ENCODE measurements at regions not wholly inside any gene's neighbourhood (a gene's known extent, or its start where the extent isn't known, plus 50 kb on each side); places are given as distances from the start of the nearest gene placed in this dataset.

DNA sequence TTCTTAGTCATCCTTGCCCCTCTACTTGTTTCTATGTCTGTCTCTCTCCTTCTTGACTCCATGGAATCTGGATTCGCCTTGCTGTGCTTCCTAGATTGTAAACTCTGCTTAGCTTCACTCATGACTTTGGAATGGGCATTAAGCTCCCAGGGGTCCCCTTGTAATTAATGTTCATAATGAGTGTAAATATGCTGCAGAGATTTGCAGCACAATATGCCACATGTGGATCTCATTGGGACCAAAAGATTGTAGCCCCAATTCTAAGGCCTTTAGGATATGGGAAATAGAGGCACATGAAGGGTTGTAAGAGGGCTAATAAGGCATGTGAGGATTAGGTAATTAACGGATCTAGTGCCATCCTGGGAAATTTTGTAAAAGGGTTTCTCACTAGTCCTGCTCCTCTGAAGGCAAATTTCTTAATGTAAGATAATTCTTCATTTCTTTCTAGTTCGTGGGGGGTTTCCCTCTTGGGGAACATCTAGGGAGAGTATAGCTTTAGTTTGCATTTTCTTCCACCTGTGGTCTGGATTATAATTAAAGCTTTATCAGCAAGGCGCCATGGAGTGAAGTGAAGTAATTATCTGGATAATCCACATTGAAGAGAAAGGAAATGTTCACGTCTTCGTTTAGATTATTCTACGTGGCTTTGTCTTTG, 659.2 kb upstream of the PLXNA2 start (continued):
- TF ChIP-seq, protein P1, sequence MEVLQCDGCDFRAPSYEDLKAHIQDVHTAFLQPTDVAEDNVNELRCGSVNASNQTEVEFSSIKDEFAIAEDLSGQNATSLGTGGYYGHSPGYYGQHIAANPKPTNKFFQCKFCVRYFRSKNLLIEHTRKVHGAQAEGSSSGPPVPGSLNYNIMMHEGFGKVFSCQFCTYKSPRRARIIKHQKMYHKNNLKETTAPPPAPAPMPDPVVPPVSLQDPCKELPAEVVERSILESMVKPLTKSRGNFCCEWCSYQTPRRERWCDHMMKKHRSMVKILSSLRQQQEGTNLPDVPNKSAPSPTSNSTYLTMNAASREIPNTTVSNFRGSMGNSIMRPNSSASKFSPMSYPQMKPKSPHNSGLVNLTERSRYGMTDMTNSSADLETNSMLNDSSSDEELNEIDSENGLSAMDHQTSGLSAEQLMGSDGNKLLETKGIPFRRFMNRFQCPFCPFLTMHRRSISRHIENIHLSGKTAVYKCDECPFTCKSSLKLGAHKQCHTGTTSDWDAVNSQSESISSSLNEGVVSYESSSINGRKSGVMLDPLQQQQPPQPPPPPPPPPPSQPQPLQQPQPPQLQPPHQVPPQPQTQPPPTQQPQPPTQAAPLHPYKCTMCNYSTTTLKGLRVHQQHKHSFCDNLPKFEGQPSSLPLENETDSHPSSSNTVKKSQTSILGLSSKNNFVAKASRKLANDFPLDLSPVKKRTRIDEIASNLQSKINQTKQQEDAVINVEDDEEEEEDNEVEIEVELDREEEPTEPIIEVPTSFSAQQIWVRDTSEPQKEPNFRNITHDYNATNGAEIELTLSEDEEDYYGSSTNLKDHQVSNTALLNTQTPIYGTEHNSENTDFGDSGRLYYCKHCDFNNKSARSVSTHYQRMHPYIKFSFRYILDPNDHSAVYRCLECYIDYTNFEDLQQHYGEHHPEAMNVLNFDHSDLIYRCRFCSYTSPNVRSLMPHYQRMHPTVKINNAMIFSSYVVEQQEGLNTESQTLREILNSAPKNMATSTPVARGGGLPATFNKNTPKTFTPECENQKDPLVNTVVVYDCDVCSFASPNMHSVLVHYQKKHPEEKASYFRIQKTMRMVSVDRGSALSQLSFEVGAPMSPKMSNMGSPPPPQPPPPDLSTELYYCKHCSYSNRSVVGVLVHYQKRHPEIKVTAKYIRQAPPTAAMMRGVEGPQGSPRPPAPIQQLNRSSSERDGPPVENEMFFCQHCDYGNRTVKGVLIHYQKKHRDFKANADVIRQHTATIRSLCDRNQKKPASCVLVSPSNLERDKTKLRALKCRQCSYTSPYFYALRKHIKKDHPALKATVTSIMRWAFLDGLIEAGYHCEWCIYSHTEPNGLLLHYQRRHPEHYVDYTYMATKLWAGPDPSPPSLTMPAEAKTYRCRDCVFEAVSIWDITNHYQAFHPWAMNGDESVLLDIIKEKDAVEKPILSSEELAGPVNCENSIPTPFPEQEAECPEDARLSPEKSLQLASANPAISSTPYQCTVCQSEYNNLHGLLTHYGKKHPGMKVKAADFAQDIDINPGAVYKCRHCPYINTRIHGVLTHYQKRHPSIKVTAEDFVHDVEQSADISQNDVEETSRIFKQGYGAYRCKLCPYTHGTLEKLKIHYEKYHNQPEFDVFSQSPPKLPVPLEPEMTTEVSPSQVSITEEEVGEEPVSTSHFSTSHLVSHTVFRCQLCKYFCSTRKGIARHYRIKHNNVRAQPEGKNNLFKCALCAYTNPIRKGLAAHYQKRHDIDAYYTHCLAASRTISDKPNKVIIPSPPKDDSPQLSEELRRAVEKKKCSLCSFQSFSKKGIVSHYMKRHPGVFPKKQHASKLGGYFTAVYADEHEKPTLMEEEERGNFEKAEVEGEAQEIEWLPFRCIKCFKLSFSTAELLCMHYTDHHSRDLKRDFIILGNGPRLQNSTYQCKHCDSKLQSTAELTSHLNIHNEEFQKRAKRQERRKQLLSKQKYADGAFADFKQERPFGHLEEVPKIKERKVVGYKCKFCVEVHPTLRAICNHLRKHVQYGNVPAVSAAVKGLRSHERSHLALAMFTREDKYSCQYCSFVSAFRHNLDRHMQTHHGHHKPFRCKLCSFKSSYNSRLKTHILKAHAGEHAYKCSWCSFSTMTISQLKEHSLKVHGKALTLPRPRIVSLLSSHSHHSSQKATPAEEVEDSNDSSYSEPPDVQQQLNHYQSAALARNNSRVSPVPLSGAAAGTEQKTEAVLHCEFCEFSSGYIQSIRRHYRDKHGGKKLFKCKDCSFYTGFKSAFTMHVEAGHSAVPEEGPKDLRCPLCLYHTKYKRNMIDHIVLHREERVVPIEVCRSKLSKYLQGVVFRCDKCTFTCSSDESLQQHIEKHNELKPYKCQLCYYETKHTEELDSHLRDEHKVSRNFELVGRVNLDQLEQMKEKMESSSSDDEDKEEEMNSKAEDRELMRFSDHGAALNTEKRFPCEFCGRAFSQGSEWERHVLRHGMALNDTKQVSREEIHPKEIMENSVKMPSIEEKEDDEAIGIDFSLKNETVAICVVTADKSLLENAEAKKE (CRISPR knock-in tag; IDR thresholded peaks at IDR 0.05), result no peak
- TF ChIP-seq ZNF114 (CRISPR knock-in tag; IDR thresholded peaks at IDR 0.05), result no peak
- TF ChIP-seq EZH2 (IDR thresholded peaks at IDR 0.05; ENCODE audit: low read depth, unreplicated experiment), result no peak

DNA sequence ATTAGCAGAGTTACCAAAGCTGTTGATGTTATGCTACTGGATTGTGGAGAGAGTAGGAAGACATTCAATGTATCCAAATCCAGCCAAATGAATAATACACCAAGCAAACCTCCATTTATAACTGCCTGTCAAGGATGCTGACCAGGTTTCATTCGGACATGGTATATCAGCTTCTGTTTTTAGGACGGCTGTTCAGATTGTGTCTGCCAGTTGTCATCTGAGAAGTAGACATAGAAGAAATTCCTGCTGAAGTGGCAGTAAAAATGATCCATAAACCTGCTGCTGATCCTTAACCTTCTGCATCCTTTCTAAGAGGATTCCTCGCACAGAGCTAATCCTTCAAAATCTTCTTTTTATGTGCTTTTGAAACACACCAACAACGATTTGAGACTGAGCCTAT, 663.6 kb upstream of the PLXNA2 start:
- Histone ChIP-seq H3K36me3 (ENCODE audit: insufficient read depth) (no peaks in the 10 kb centered on the region), H3F3A (replicated peaks; ENCODE audit: low read depth) (no peaks in the 10 kb centered on the region), H3K4me1 (ENCODE audit: insufficient read depth) (no peaks in the 10 kb centered on the region), H3K27me3 (ENCODE audit: insufficient read depth) (no peaks in the 10 kb centered on the region), H3K9me2 (ENCODE audit: insufficient read depth) (no peaks in the 10 kb centered on the region), H3K79me2 (replicated peaks; ENCODE audit: insufficient read depth) (no peaks in the 10 kb centered on the region), H3K4me2 (no peak overlapping the region), H3K27ac (ENCODE audit: low read depth) (no peak overlapping the region), H3K4me3 (no peak overlapping the region), H4K20me1 (replicated peaks; ENCODE audit: insufficient read depth) (no peaks in the 10 kb centered on the region), H2AFZ (no peak overlapping the region)
- H3K36me3 Mint-ChIP-seq (ENCODE audit: low read depth), result no peaks in the 10 kb centered on the region
- H3K27me3 Mint-ChIP-seq (ENCODE audit: insufficient read depth, low read depth, poor library complexity), result peaks cover 2% of the 10 kb centered on the region
- ATAC-seq (no peak), DNase-seq (ENCODE audit: low spot score) (no peak)
- no peaks in the 10 kb centered on the region for H3K9me3 Mint-ChIP-seq
- peaks cover 2% of the 10 kb centered on the region; the same call in 1 of the 3 replicates for H3K4me1 Mint-ChIP-seq
- no peak overlapping the region for H3K27ac Mint-ChIP-seq
- H3K4me3 Mint-ChIP-seq, result no peak overlapping the region
- TF ChIP-seq ZNF114 (CRISPR knock-in tag; IDR thresholded peaks at IDR 0.05) (no peak), ZNF331 (CRISPR knock-in tag; IDR thresholded peaks at IDR 0.05; ENCODE audit: low read depth) (no peak)
- TF ChIP-seq, protein P2, sequence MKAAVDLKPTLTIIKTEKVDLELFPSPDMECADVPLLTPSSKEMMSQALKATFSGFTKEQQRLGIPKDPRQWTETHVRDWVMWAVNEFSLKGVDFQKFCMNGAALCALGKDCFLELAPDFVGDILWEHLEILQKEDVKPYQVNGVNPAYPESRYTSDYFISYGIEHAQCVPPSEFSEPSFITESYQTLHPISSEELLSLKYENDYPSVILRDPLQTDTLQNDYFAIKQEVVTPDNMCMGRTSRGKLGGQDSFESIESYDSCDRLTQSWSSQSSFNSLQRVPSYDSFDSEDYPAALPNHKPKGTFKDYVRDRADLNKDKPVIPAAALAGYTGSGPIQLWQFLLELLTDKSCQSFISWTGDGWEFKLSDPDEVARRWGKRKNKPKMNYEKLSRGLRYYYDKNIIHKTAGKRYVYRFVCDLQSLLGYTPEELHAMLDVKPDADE (IDR thresholded peaks at IDR 0.05), result no peak
- TF ChIP-seq, protein P3, sequence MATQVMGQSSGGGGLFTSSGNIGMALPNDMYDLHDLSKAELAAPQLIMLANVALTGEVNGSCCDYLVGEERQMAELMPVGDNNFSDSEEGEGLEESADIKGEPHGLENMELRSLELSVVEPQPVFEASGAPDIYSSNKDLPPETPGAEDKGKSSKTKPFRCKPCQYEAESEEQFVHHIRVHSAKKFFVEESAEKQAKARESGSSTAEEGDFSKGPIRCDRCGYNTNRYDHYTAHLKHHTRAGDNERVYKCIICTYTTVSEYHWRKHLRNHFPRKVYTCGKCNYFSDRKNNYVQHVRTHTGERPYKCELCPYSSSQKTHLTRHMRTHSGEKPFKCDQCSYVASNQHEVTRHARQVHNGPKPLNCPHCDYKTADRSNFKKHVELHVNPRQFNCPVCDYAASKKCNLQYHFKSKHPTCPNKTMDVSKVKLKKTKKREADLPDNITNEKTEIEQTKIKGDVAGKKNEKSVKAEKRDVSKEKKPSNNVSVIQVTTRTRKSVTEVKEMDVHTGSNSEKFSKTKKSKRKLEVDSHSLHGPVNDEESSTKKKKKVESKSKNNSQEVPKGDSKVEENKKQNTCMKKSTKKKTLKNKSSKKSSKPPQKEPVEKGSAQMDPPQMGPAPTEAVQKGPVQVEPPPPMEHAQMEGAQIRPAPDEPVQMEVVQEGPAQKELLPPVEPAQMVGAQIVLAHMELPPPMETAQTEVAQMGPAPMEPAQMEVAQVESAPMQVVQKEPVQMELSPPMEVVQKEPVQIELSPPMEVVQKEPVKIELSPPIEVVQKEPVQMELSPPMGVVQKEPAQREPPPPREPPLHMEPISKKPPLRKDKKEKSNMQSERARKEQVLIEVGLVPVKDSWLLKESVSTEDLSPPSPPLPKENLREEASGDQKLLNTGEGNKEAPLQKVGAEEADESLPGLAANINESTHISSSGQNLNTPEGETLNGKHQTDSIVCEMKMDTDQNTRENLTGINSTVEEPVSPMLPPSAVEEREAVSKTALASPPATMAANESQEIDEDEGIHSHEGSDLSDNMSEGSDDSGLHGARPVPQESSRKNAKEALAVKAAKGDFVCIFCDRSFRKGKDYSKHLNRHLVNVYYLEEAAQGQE (IDR thresholded peaks at IDR 0.05; ENCODE audit: unreplicated experiment), result no peak

All from GM23338 (cell line).